ENCODE measurements at regions not wholly inside any gene's neighbourhood (a gene's known extent, or its start where the extent isn't known, plus 50 kb on each side); places are given as distances from the start of the nearest gene placed in this dataset.

DNA sequence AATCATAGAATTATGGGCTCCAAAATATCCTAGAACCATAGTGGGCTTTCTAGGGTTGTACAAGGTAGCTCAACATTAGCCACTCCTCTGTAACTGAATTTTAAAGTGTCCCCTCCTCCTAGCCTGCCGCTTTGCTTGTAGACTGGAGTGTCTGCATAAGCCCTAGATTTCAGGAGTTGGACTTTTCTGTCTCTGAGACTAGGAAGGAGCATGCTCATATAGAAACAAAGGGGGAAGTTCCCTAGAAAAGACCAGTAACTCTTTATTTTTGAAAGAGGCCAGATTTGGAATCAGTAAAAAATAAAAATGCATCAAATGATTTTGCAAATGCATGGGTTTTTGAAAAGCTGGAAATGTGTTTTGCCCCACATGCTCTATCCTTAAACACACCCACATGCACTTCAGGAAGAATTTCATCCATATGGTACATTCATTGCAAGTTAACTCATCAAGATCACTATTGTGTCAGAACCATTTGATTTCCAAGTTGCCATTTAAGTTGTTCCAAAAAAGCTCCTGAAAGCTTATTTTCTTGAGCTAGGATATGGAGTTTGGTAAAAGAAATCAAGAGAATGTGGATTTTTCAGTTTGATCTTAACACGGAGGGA is 121.0 kb upstream of the NR3C1 start:
- TF ChIP-seq, protein P1, sequence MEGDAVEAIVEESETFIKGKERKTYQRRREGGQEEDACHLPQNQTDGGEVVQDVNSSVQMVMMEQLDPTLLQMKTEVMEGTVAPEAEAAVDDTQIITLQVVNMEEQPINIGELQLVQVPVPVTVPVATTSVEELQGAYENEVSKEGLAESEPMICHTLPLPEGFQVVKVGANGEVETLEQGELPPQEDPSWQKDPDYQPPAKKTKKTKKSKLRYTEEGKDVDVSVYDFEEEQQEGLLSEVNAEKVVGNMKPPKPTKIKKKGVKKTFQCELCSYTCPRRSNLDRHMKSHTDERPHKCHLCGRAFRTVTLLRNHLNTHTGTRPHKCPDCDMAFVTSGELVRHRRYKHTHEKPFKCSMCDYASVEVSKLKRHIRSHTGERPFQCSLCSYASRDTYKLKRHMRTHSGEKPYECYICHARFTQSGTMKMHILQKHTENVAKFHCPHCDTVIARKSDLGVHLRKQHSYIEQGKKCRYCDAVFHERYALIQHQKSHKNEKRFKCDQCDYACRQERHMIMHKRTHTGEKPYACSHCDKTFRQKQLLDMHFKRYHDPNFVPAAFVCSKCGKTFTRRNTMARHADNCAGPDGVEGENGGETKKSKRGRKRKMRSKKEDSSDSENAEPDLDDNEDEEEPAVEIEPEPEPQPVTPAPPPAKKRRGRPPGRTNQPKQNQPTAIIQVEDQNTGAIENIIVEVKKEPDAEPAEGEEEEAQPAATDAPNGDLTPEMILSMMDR (IDR thresholded peaks at IDR 0.05), result no peak
- no peak for TF ChIP-seq EP300 (IDR thresholded peaks at IDR 0.05)
- TF ChIP-seq POLR2A (IDR thresholded peaks at IDR 0.05), result no peak
